ENCODE measurements at regions not wholly inside any gene's neighbourhood (a gene's known extent, or its start where the extent isn't known, plus 50 kb on each side); places are given as distances from the start of the nearest gene placed in this dataset.

GRCh38 chr20:39338469-39339376 lies 376.6 kb downstream of the DHX35 start:
- CTCF ChIA-PET = no interaction called here

More at GRCh38 chr20:39338469-39339376, 376.6 kb downstream of the DHX35 start:
- TF ChIP-seq CTCF (IDR thresholded peaks at IDR 0.05; ENCODE audit: extremely low read depth in 1 of 2, insufficient read depth in 1 of 2, low read depth in 1 of 2, low read length in 2 of 2) = no peak
- TF ChIP-seq MAX (IDR thresholded peaks at IDR 0.05; ENCODE audit: insufficient read depth, insufficient read length) = no peak
- TF ChIP-seq POLR2AphosphoS5 (IDR thresholded peaks at IDR 0.05; ENCODE audit: insufficient read depth, low read depth, low read length) = no peak
- TF ChIP-seq GATA2 (IDR thresholded peaks at IDR 0.05; ENCODE audit: insufficient read depth, insufficient read length, low read depth, low read length) = no peak
- no peak for TF ChIP-seq POLR2A (IDR thresholded peaks at IDR 0.05; ENCODE audit: low read depth, low read length)
- TF ChIP-seq FOS (IDR thresholded peaks at IDR 0.05; ENCODE audit: borderline replicate concordance, insufficient read depth, low read length) = no peak
- TF ChIP-seq JUN (IDR thresholded peaks at IDR 0.05; ENCODE audit: borderline replicate concordance, insufficient read depth, insufficient read length, low read depth) = no peak
- TF ChIP-seq MYC (IDR thresholded peaks at IDR 0.05; ENCODE audit: low read depth, low read length) = no peak
- TF ChIP-seq EZH2 (IDR thresholded peaks at IDR 0.05; ENCODE audit: borderline replicate concordance, low read depth, low read length, severe bottlenecking) = no peak
- Histone ChIP-seq H3K9me3 (replicated peaks; ENCODE audit: control insufficient read depth, insufficient read depth, low read length) (no peaks in the 10 kb centered on the region), H3K4me3 (replicated peaks in 1 of 3; ENCODE audit: insufficient read depth in 1 of 3, low read depth in 1 of 3, low read length in 3 of 3) (no peak overlapping the region), H3K4me1 (ENCODE audit: control insufficient read depth, extremely low read depth, insufficient read depth, low read length) (no peaks in the 10 kb centered on the region), H4K20me1 (replicated peaks; ENCODE audit: control insufficient read depth, extremely low read depth, insufficient read depth, low read length) (no peaks in the 10 kb centered on the region), H3K4me2 (ENCODE audit: insufficient read depth, low read length) (no peak overlapping the region), H3K27ac (ENCODE audit: insufficient read depth, low read depth, low read length) (no peak overlapping the region), H2AFZ (ENCODE audit: low read depth, low read length) (no peak overlapping the region), H3K36me3 (ENCODE audit: control insufficient read depth in 2 of 2, extremely low read depth in 1 of 2, insufficient read depth in 2 of 2, low read length in 2 of 2) (no peaks in the 10 kb centered on the region), H3K27me3 (ENCODE audit: control insufficient read depth in 2 of 2, insufficient read depth in 2 of 2, low read length in 2 of 2) (no peaks in the 10 kb centered on the region), H3K9me1 (replicated peaks; ENCODE audit: control insufficient read depth, extremely low read depth, insufficient read depth, low read length) (no peaks in the 10 kb centered on the region), H3K9ac (replicated peaks; ENCODE audit: extremely low read depth, insufficient read depth, low read length) (no peak overlapping the region), H3K79me2 (ENCODE audit: control insufficient read depth, insufficient read depth, low read length) (no peaks in the 10 kb centered on the region)
- DNase-seq (ENCODE audit: low read depth, low spot score) (no peak), FAIRE-seq (no peak)
- dilution Hi-C loops (cut with MboI; ENCODE audit: extremely low pct_ligation_motif_present, low sequenced_read_pairs) (no loop called here), intact Hi-C loops (cut with micrococcal nuclease) (no loop called here)
- POLR2A ChIA-PET = no interaction called here
- BruUV-seq (replicated peaks) = no TSS peak
